GM19099 (cell line): ENCODE measurements at regions not wholly inside any gene's neighbourhood (a gene's known extent, or its start where the extent isn't known, plus 50 kb on each side); places are given as distances from the start of the nearest gene placed in this dataset.

Experiments used
- POLR2A ChIP-seq: IDR thresholded peaks from 3 replicates; pipeline ENCODE4 v1.6.1; 2011; ENCODE audit warnings: low read depth; ENCODE audit not compliant: insufficient read length; ENCODE audit errors: extremely low read depth

- TF ChIP-seq POLR2A, result no peak
Measured at GRCh38 chr22:49668402-49668801, 159.3 kb downstream of the BRD1 start.

GRCh38 chr22:49667236-49667635, 160.4 kb downstream of the BRD1 start:
- TF ChIP-seq POLR2A, result no peak

- TF ChIP-seq POLR2A, result no peak
Measured at GRCh38 chr22:49666146-49666809, 161.4 kb downstream of the BRD1 start.

GRCh38 chr22:49664891-49665290, 162.8 kb downstream of the BRD1 start:
- TF ChIP-seq POLR2A, result no peak

GRCh38 chr22:49664371-49664881, 163.2 kb downstream of the BRD1 start:
- TF ChIP-seq POLR2A, result no peak

- TF ChIP-seq POLR2A, result no peak
Measured at GRCh38 chr22:49663823-49664222, 163.8 kb downstream of the BRD1 start.

GRCh38 chr22:49663311-49663711, 164.4 kb downstream of the BRD1 start:
- no peak for TF ChIP-seq POLR2A

- no peak for TF ChIP-seq POLR2A
Measured at GRCh38 chr22:49662681-49663080, 165.0 kb downstream of the BRD1 start.

GRCh38 chr22:49660794-49661781, 166.6 kb downstream of the BRD1 start:
- TF ChIP-seq POLR2A, result no peak

GRCh38 chr22:49660321-49660720, 167.4 kb downstream of the BRD1 start:
- no peak for TF ChIP-seq POLR2A

GRCh38 chr22:49659924-49660315, 167.8 kb downstream of the BRD1 start:
- no peak for TF ChIP-seq POLR2A

GRCh38 chr22:49659281-49659923, 168.3 kb downstream of the BRD1 start:
- no peak for TF ChIP-seq POLR2A

GRCh38 chr22:49658902-49659280, 168.8 kb downstream of the BRD1 start:
- TF ChIP-seq POLR2A, result no peak

GRCh38 chr22:49657974-49658590, 169.6 kb downstream of the BRD1 start:
- no peak for TF ChIP-seq POLR2A
